ENCODE measurements at regions not wholly inside any gene's neighbourhood (a gene's known extent, or its start where the extent isn't known, plus 50 kb on each side); places are given as distances from the start of the nearest gene placed in this dataset.

DNA sequence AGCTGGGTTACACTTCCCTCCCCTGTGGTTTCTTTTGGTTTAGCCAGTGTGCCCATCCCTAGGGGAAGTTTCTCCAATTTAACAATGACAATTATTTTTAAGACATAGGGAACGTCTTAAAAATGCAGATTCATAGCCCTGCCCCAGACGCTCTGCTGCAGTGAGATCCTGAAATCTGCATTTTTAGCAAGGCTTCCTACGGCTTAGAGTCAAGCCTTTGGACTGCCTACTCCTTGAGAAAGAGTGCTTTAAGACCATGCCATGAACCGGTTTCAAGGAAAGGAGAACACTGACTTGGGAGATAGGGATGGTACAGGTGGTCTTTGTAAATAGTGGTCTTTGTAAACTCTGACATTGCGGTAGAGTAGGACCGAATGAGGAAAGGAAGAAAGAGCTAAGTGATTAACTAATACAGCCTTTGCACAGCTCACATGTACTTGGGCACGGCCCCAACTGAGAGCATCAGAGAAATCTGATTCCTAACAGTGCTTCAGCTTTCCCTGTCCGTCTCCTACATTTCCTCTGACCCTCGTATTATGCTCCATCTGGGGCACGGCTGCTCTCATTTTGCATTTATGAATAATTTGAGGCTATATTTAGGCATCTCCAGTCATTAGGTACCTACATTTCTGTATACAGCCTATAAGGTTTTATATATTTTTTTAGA, 217.6 kb upstream of the TANK start:
- TF ChIP-seq CTCF (optimal IDR thresholded peaks at IDR 0.05 in 1 of 3, IDR thresholded peaks at IDR 0.05 in 1 of 3, conservative IDR thresholded peaks at IDR 0.05 in 1 of 3; ENCODE audit: extremely low read depth in 1 of 3, insufficient read depth in 2 of 3, low read length in 3 of 3): no peak
- TF ChIP-seq EZH2 (IDR thresholded peaks at IDR 0.05; ENCODE audit: low read length): no peak

All from keratinocyte (primary cell).